NCI-H2107 treated with DMSO at 0.1 percent for 48 hours (cell line): ENCODE measurements at regions not wholly inside any gene's neighbourhood (a gene's known extent, or its start where the extent isn't known, plus 50 kb on each side); places are given as distances from the start of the nearest gene placed in this dataset.
A peak's percentile ranks its signal among the peaks of the same experiment; 100 is the strongest.

Experiments used
- DNase-seq: peaks from one replicate; lab custom pipeline; 2025; ENCODE audit not compliant: unreplicated experiment; lab: John Stamatoyannopoulos, UW

DNA sequence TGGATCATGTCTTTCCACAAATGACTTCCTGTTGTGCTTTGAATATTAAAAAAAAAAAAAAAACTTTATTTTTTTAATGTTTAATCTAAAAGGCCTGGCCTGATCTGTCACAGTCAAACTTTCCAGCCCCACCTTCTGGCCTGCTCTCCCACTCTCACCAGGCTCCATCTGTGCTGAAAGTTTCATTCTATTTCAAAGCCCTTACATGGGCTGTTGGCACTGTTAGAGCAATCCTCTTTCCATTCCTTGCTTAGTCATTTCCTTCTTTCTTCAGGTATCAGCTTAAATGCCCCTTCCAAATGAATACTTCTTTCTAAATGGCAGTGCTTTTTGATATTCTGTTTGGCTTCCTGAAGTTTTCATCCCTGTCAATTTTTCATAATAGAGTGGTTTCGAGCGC is 1104.8 kb upstream of the C9orf72 start:
- no peak for DNase-seq

DNA sequence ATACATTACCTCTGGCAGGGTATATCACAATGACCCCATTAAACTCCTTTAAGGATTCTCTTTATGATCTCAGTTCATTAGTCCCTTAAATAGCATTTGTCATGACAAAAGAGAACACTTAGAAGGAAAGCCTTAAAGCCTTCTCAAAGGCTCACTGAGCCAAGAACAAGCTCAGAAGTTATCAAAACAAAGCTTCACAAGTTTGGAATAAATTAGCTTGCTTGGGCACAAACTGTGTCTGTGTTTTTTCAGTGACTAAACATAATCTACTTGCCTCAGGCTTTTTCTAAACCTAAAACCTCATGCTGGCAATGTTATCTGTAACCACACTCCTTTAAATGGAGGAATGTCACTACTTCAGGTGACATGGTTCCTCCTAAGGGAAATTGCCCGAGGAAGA is 1114.9 kb upstream of the C9orf72 start:
- DNase-seq = no peak

DNA sequence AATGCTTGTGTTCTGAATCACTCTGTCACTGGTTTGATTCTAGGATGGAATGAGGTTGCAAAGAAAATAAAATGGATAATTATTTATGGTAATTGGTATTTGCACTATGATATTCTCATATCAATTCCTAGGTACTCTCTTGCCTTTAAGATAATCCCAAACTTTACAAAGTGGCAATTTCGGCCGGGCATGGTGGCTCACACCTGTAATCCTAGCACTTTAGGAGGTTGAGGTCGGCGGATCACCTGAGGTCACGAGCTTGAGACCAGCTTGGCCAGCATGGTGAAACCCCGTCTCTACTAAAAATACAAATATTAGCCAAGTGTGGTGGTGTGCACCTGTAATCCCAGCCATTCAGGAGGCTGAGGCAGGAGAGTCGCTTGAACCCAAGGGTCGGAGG is 1118.7 kb upstream of the C9orf72 start:
- no peak for DNase-seq

DNA sequence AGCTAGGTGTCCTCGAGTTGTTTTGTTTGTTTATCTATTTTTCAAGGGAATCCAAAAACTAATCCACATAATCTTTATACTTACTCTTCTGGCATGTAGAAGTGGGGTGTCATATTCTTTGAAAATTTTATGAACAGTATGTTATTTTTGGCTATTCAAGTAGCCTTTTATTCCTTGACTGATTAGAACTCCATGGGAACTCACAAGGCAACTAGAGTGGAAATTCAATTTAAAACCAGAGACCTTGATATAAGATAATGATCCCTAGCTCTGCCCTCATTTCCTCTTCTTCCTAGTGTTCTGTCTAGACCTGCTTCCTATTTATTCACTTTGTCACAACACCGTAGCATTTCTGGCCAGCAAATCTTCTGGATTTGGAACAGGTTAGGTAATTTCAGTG is 1123.7 kb upstream of the C9orf72 start:
- no peak for DNase-seq

DNA sequence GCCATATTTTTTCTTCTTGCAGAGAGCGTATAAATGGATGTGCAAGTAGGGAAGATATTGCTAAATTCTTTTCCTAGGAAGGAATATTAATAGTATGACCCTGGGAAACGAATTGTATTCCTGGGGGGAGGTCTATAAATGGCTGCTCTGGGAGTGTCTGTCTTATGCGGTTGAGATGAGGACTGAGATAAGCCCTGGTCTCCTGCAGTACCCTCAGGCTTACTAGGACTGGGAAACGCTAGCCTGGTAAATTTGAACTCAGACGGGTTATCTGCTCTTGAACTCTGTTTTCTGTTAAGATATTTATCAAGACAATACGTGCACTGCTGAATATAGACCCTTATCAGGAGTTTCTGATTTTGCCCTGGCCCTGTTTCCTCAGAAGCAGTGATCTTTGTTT is 1126.4 kb upstream of the C9orf72 start:
- no peak for DNase-seq

DNA sequence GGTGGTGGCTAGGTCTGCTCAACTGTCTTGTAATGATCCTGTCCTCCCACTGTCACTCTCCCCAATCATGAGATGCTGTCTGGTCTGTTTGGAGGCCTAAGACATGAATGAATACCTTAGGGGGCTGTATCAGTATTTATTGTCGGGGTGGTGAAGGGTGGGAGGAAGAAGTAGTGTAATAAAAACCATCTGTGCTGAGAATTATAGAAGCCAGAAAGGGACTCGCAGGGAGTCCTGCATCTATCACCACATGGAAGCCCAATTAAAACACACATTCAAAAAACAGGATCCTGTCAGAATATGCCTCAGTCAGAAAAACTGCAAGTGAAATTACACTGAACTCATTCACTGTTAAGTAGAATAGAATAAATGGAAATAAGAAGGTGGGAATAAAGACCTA is 1134.3 kb upstream of the C9orf72 start:
- no peak for DNase-seq

DNA sequence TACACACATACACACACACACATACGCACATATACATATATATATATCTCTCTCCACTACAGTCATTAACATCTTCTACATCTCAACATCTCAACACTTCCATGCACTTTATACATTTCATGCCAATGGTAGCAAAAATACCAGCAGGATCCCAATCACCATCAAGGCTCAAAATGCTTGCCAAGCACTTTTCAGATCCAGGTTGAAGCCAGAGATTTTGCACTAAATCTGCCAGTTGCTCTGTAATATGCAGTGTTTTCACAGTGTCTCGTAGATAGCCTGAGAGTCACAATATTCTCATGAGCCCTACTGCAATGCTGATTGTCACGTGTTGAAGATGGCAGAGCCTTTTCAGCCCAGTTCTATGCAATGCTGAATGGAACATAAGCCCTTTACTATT is 1140.9 kb upstream of the C9orf72 start:
- no peak for DNase-seq

DNA sequence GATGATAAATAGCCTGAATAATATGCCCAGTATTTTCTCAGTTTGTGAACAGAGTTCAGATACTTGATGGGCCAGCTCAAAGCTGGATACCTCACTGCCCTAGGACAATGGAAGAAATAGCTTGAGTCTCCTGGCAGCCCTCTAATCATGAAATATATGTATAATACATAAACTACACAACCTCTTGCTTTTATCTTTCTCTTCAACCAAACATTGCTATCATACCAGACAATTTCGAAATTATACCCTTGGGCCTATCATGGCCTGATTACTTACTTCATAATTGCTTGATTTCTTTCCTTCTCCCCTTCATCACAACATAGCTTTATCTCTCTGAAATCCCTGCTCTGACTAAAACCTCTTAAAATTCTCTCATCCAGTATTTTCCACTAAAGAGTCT is 1144.9 kb upstream of the C9orf72 start:
- no peak for DNase-seq

DNA sequence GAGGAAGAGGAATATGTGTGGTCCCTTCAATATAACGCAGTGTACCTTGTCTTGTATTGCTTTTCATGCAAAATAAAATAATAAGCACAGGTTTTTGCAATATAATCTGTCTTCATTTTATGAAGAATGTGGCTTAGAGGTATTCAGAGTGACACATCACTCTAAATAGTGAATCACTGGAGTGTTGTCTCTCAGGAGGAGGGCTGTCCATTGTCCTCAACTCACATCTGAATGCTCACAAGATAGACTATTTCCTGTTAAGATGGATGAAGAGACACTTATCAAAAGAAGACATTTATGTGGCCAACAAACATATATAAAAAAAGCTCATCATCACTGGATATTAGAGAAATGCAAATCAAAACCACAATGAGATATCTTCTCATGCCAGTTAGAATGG is 1147.5 kb upstream of the C9orf72 start:
- DNase-seq = no peak

DNA sequence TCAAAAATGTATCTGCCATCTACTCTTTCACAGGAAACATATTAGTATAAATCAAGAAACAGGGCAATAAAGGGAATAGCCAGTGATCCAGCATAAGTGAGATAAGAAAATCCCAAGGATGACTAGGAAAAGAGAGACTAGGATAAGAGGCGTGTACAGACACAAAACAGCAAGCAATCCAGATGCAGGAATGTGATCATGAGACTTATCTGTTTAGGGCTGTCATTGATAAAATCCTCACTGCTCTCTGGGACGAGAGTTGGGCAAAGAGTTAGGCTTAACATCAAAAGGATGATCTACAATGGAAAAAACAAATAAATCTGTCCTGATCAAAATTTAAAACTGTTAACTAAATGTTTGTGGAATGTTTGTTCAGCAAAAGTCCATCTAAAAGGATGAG is 1156.8 kb upstream of the C9orf72 start:
- DNase-seq = no peak

DNA sequence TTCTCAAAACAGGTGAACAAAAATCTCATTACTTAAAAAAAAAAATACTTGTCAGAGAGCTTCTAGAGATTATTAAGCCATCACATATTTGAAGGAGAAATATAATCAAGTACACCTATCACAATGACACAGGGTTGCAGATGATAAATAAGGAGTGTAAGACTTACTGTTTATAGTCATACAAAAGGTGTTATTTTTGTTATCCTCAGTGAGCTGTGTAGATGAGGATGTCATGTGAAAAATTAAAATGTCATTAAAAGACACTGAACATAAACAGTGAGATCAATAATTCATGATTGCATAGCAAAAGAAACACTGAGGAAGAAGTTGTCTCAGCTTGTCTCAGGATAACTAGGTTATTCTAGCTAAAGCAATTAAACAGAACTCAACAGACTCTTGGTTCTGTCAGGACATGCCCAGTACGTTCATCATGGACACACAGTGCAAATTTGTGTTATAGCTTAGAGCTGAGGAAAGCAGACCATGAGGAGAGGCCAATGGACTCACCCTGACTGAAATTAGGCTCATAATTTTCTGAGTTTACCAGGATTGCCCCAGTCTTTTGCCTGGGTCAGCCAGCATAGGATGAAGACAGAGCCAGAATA is 1162.6 kb upstream of the C9orf72 start:
- no peak for DNase-seq

DNA sequence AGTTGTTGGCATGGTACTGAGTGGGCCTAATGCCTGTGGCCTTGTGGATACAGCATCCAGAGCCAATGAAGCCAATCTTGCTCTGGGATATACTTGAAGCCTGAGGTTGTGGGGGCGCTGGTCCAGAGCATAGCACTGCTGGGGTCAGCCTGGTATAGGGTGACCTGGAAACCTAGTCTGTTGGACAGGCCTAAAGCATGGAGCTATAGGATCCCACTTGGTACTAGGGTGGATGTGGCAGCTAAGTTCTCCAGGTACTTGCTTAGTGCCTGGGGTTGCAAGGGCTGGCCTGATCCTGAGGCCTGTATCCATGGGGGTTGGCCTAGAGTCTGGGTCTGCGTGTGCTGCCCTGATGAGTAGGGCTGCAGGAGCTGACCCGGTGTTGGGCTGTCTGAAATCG is 1168.2 kb upstream of the C9orf72 start:
- no peak for DNase-seq

DNA sequence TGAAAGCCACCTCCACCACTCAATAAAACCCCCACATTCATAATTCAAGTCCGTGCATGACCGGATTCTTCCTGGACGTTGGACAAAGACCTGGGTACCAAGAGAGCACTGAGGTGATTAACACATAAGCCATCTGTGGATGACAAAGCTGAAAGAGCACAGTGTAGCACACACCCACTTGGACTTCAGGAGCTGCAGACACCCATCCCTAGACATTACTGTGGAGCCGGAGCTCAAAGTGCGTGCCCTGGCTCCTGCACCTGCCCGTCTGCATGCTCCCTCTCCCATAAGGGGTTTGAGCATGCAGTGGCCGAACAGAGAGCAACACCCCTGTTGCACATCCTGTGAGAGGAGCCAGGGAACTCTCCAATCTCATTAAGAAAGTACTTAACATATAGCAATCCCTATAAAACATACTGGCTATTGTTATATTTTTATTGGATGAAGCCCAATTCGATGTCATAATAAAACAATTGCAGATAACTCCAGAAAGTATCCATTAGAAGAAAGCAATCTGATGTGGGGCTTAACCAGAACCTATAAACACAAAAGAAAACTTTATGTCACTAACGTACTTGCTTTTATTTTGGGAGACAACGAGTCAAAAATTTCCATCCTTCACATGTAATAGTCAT is 1174.2 kb upstream of the C9orf72 start:
- no peak for DNase-seq

DNA sequence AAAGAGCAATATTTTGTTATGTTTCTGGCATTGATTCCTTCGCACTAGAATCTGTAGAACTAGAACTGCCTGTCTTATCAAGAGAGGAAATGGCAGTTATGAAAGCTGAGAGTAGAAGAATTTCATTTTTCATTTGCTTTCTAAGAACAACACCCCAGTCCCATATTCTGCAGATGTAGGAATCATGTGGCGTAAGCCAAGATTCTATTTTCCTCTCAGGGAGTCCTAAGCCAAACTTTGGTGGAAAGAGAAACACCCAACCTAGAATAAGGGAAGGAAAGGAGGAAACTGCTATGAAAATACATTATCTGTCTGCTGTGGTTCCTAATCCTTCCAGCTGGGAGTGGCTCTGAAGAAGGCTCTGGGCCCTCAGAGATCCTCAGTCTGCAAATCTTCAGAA is 1176.9 kb upstream of the C9orf72 start:
- no peak for DNase-seq

DNA sequence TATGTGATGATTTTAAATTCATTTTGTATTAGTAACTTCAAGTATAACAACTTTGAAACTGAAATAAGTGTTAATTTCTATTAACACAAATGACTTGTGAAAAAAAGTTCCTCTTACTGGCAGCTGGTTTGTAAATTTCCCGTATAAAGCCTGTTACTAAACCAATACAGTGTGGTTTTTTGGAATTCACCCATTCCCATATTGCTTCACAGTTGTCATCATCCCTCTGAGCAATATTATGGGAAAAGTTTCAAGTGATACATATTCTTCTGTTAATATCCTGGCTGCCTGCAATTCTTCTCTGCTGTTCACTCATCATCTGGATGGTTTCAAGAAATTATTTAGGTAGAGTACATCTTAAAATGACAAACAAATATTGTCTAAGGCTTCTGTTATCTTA is 1185.1 kb upstream of the C9orf72 start:
- no peak for DNase-seq

DNA sequence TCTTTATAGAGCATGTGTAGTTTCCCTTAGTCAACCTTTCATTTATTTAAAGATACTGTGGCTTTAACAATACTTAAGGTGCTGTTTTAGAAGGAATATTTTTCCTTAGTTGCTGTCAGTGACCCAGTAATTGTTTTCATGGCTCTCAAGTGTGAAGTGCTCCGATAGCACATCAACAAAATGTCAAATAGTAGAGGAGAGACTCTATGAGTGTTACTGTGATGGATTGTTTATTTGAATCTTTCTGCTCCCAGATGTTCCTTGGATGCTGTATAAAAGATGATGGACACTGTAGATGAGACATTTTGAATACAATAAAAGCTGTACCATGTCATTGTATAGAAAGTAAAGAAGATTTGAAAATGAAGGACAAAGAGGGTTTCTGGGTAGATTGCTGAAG is 1185.7 kb upstream of the C9orf72 start:
- DNase-seq = no peak

DNA sequence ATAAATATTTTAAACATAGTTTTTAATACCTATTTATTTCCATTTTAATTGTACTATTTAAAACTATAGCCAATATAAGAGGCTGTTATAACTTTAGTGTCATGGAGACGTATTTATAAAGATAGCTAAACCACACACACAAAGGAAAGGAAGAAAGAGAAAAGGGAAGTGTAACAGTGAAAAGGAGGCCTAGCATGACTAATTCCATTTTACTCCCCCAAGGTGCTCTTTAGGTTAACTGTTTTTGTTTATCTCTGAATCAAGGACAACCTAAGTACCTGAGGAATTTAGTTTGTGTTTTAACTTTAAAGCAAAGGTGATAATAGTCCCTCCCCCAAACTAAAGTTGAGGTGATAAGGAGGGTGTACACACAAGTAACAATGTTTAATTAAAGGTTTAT is 1188.9 kb upstream of the C9orf72 start:
- DNase-seq = no peak

DNA sequence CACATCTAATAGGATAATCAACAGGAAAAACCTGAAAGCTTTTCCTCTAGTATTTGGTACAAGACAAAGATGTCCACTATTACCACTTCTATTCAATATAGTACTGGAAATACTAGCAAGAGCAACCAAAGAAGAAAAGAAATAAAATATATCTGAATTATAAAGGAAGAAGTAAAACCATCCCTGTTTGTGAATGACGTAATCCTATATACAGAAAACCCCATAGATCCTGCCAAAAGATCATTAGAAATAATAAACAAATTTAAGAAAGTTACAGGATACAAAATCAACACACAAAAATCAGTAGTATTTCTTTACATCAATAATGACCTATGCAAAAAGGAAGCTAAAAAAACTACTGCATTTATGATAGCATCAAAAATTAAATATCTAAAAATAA is 1191.3 kb upstream of the C9orf72 start:
- DNase-seq = no peak

DNA sequence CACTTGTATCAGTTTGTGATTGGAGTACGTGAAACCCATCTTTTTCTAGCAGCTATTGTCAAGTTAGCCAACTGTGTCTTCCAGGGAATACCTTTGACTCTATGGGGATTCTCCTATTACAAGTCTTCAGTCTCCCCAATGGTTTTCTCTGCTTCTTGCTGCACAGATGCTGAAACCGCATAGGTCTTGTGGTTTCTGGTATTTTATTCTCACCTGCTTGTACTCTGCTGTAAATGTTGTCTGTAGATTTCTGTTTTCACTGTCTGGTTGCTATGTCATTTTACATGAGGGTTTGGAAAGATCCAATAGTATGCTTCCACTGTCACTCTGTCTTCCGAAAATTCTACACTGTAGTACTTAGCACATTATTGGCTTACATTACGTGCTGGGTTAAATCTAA is 1196.9 kb upstream of the C9orf72 start:
- peak; percentile 3 for DNase-seq

DNA sequence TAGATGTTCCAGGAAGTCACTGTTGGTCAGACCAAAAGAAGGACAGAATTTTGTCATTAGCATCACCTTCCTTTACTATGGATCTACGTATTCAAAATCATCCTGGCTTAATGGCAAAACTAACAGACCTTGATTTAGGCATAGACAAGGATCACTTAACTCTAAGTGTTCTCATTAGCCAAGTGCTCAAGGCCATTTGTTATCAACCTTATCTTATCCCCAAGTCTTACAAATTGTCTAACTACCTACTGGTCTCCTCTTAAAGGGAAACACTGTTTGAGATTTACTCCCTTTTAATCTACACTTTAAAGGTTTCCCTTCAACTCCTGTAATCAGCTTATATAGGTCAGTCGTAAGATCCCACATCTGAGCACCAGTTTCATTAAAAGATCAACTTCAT is 1197.5 kb upstream of the C9orf72 start:
- no peak for DNase-seq

DNA sequence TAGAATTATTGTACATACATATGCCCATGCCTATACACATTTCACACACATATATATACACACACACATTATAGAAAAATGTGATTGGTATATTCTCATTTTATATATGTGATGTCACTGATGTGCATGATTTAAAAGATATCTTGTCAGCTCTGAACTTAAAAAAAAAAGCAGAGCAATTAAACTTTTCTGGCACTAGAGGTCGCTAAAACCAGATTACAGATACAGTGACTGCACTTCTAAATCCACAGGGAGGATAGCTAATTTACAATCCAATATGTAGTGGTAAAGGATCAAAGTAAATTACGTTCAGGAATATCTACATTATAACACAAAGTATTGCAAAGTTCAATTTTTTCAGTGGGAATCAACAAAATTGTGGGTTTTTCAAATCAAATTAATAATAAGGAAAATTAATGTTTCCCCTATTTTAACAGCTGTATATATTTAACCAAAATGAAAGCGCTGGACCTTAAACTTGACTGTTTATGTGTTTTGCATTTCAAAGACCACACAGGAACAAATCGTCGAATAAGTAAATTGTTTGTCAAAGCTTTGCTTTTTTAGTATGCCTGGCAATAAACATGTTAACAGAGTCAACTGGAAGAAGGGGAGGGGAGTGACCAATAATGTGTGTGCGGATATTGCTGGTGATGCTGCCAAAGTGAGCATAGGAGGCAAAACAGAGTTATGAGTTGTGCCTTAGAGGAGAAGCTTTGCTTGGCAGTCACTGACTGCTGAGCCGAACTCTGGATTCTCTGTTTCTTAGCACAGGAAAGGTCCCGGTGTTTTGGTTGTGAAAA is 1201.4 kb upstream of the C9orf72 start:
- peak; percentile 22 for DNase-seq

DNA sequence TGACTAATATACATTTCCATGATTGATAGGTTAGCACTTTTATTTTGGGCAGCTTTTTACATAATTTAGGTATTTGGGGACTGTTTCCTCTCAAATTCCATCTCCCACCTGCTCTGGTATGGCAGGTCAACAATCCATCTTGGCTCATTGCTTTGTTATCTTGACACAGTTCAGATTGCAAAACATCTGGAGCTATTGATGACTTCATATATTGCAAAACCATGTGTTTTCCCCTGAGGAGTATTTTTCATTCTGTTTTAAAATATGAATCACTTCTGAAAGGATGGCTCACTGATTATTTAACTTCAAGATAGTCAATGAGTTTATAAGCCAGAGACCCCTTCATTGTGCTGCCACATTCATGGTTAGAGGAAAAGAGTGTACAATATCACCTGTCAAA is 1206.0 kb upstream of the C9orf72 start:
- no peak for DNase-seq

DNA sequence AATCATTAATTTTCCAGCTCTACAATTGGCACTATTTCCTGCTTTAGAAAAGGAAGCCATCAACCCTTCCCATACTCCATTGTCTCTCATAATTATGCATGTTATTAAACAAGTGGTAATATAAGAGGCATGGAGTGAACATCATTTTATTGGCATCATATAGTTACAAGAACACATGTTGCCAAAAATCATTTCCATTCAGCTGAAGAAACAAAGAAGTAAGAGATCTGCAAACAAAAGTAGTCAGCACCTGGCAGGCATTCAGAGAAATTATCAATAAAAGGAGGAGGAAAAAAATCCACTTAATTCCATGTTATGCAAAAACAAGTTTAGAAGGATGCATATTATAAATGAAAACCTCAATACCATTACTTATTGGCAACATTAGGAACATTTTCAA is 1208.2 kb upstream of the C9orf72 start:
- DNase-seq = no peak
